Right atrium auricular region (tissue), 2 donors: ENCODE measurements at regions not wholly inside any gene's neighbourhood (a gene's known extent, or its start where the extent isn't known, plus 50 kb on each side); places are given as distances from the start of the nearest gene placed in this dataset.
A peak's percentile ranks its signal among the peaks of the same experiment; 100 is the strongest.
"Not testable (repeated sequence)": the region's sequence is repeated elsewhere in the genome, so short reads cannot be mapped to it uniquely, and the experiment has no call there.

Experiments used
- DNase-seq: peaks from one replicate; pipeline ENCODE4 v3.0.0-alpha.2; 2019; ENCODE audit warnings: low spot score
- H3K27ac ChIP-seq, 2 donors: fragments of 200-600 bp; sonication (generic); 1 replicate in 1 of 2; 2 replicates in 1 of 2; pipeline ENCODE4 v1.5.1; 2016 to 2019
- H3K27me3 ChIP-seq, 2 donors: fragments of 200-600 bp; sonication (generic); one replicate each; pipeline versions ENCODE4 v1.5.1 to v1.6.0; 2017 to 2019
- H3K36me3 ChIP-seq: fragments of 200-600 bp; sonication (generic); one replicate; pipeline ENCODE4 v1.5.1; 2016
- H3K4me1 ChIP-seq, 2 donors: fragments of 200-600 bp; sonication (generic); one replicate each; pipeline versions ENCODE4 v1.5.1 to v1.6.0; 2017 to 2019
- H3K4me3 ChIP-seq, 2 donors: fragments of 200-600 bp; sonication (generic); 1 replicate in 1 of 2; 2 replicates in 1 of 2; pipeline ENCODE4 v1.5.1; 2017 to 2019; ENCODE audit warnings: mild to moderate bottlenecking in 1 of 2, moderate library complexity in 1 of 2
- H3K9me3 ChIP-seq, 2 donors: fragments of 200-600 bp; sonication (generic); one replicate each; pipeline ENCODE4 v1.5.1; 2019
- TF ChIP-seq, protein P1 (sequence below), 2 donors: fragments of 200-600 bp; sonication (generic); IDR thresholded peaks; one replicate each; pipeline ENCODE4 v1.5.1; 2019; ENCODE audit warnings: antibody characterized with exemption in 2 of 2

DNA sequence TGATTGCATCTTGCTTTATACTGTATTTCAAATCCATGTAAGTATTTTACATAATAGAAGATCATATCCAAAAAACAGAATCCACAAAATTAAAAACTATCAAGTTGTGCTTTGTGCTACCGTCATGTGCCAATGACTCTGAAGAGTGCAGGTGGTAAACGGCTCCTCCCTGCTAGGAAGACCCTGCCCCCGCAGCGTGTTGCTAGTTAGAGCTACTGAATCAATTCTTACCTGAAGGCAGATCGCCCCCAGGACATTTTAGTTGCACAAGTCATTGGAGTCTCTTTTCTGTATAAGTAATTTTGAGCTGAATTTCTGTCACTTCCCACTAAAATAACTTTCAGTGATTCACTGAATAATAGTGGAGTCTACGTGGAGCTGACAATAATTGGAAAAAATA is 599.5 kb upstream of the ZFP42 start:
- Histone ChIP-seq H3K4me1 (no peaks in the 10 kb centered on the region), H3K4me3 (no peak overlapping the region), H3K27ac (no peak overlapping the region), H3K36me3 (no peaks in the 10 kb centered on the region), H3K27me3 (no peaks in the 10 kb centered on the region), H3K9me3 (no peaks in the 10 kb centered on the region)
- DNase-seq, result no peak
- TF ChIP-seq, protein P1, sequence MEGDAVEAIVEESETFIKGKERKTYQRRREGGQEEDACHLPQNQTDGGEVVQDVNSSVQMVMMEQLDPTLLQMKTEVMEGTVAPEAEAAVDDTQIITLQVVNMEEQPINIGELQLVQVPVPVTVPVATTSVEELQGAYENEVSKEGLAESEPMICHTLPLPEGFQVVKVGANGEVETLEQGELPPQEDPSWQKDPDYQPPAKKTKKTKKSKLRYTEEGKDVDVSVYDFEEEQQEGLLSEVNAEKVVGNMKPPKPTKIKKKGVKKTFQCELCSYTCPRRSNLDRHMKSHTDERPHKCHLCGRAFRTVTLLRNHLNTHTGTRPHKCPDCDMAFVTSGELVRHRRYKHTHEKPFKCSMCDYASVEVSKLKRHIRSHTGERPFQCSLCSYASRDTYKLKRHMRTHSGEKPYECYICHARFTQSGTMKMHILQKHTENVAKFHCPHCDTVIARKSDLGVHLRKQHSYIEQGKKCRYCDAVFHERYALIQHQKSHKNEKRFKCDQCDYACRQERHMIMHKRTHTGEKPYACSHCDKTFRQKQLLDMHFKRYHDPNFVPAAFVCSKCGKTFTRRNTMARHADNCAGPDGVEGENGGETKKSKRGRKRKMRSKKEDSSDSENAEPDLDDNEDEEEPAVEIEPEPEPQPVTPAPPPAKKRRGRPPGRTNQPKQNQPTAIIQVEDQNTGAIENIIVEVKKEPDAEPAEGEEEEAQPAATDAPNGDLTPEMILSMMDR (IDR thresholded peaks at IDR 0.05), result no peak

DNA sequence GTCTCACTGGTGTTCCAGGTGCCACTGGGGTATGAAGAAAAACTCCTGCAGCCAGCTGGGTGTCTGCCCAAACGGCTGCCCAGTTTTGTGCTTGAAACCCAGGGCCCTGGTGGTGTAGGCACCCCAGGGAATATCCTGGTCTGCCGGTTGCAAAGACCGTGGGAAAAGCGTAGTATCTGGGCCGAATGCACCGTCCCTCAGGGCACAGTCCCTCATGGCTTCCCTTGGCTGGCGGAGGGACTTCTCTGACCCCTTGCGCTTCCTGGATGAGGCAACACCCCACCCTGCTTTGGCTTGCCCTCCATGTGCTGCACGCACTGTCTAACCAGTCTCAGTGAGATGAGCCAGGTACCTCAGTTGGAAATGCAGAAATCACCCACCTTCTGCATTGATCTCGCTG is 587.1 kb upstream of the ZFP42 start:
- not testable (repeated sequence) for H3K36me3 ChIP-seq, H3K27me3 ChIP-seq, H3K4me1 ChIP-seq, H3K9me3 ChIP-seq, H3K4me3 ChIP-seq, DNase-seq, H3K27ac ChIP-seq

DNA sequence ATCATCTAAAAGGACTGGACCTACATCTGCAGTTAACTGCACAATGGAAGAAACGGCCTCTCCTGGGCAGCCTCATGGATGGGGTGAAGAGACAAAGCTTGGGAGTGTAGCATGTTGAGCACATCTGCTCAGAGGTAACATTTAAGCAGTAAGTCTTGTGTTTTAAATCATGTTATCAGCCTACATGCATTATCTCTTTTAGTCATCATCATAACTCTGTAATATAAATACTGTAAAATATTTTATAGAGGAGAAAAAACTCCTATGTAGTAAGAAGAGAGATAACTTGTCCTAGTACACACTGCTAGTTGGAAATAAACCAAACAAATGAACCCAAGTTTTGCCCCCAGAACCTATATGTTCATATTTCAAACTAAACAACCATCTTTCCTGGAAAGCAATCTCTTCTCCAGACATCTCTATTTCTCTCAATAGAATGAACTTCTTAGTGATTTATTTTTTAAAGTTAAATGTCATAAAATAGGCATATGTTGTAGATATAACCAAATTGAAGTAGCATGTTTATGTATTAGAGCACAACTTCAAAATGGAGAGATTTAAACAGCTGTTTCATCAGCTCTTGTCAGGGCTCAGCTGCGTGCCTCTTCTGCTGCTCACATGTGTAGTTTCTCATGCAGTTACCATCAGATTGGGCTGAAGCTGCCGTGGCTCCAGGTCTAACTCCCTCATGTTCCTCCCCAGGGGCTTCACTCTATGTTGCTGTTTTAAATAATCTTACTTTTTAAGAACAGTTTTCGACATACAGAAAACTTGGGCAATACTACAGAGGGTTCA is 581.8 kb upstream of the ZFP42 start:
- no peak overlapping the region for H3K4me3 ChIP-seq
- H3K36me3 ChIP-seq, result no peaks in the 10 kb centered on the region
- no peaks in the 10 kb centered on the region for H3K27me3 ChIP-seq
- no peak overlapping the region for H3K27ac ChIP-seq
- peaks cover 0 to 9% of the 10 kb centered on the region in 2 donors for H3K9me3 ChIP-seq
- H3K4me1 ChIP-seq, result peaks cover 0 to 17% of the 10 kb centered on the region in 2 donors
- DNase-seq, result no peak
- TF ChIP-seq, protein P1 (IDR thresholded peaks at IDR 0.05), result no peak

DNA sequence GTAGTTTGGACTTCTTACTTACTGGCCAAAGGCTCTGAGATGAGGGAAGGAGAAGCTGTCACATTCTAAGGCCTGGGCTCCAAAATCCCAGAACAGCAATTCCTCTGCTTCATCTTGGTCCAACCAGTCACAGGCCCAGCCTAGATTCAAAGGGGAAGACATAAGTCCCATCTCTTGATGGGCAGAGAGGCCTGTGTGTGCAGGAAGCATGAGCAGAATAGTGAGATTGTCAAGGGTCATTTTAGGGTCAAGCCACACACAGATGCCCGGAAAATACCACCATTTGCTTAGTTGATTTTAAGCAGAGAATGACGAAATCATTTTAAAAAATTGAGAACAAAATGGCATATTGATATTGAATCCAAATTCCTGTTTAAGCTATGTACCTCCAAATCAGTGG is 580.9 kb upstream of the ZFP42 start:
- H3K4me3 ChIP-seq, result no peak overlapping the region
- peak overlapping the region in 1 of 2 donors; percentile 75 for H3K27ac ChIP-seq

DNA sequence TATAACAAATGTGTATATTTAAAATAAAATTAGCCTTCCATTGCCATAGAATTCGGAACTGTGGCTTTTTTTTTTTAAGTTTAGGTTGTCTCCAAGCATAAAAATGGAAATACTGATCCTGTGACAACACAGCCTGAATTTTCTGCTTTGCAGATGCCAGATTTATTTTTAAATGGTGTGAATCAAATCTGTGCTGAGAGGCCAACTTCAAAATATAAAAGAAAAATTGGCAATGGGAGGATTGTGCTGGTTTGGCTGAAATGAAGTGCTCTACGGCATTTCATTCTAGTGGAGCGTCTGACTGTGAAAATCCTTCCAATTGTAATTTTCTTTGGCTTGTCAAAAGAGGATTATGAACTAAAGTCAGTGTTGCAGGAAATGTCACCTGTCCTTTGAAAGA is 580.3 kb upstream of the ZFP42 start:
- H3K9me3 ChIP-seq, result peaks cover 0 to 9% of the 10 kb centered on the region in 2 donors
- no peak overlapping the region for H3K4me3 ChIP-seq
- no peaks in the 10 kb centered on the region for H3K27me3 ChIP-seq
- peaks cover 0 to 17% of the 10 kb centered on the region in 2 donors for H3K4me1 ChIP-seq
- H3K27ac ChIP-seq, result peak overlapping the region in 1 of 2 donors; percentile 75
- DNase-seq, result no peak
- TF ChIP-seq, protein P1 (IDR thresholded peaks at IDR 0.05), result no peak
- H3K36me3 ChIP-seq, result no peaks in the 10 kb centered on the region

More for the DNA sequence above, 580.9 kb upstream of the ZFP42 start:
- no peak for DNase-seq
- peaks cover 0 to 17% of the 10 kb centered on the region in 2 donors for H3K4me1 ChIP-seq
- no peaks in the 10 kb centered on the region for H3K36me3 ChIP-seq
- TF ChIP-seq, protein P1 (IDR thresholded peaks at IDR 0.05), result no peak
- peaks cover 0 to 9% of the 10 kb centered on the region in 2 donors for H3K9me3 ChIP-seq
- no peaks in the 10 kb centered on the region for H3K27me3 ChIP-seq

DNA sequence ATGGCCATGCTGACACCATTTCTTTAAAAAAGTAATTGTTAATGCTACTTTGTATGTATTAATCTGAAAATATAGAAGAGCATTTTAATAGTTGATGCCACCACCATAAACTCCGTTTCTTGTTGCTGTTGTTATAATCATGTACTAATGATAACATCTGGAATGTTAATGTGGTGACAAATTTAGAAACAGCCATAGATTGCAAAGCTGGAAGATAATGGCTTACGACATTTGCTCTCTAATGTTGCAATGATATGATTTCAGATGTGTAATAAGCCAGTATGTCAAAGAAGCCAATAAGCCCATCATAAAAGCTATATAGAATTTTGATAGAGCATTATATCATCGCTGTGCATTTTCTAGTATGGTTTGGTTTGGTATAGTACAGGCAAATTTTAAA is 579.4 kb upstream of the ZFP42 start:
- Histone ChIP-seq H3K27ac (peak overlapping the region in 1 of 2 donors; percentile 75), H3K9me3 (peaks cover 0 to 9% of the 10 kb centered on the region in 2 donors), H3K36me3 (no peaks in the 10 kb centered on the region), H3K27me3 (no peaks in the 10 kb centered on the region), H3K4me3 (no peak overlapping the region), H3K4me1 (peaks cover 0 to 17% of the 10 kb centered on the region in 2 donors)
- TF ChIP-seq, protein P1 (IDR thresholded peaks at IDR 0.05), result no peak
- no peak for DNase-seq
